ENCODE measurements at regions not wholly inside any gene's neighbourhood (a gene's known extent, or its start where the extent isn't known, plus 50 kb on each side); places are given as distances from the start of the nearest gene placed in this dataset.

DNA sequence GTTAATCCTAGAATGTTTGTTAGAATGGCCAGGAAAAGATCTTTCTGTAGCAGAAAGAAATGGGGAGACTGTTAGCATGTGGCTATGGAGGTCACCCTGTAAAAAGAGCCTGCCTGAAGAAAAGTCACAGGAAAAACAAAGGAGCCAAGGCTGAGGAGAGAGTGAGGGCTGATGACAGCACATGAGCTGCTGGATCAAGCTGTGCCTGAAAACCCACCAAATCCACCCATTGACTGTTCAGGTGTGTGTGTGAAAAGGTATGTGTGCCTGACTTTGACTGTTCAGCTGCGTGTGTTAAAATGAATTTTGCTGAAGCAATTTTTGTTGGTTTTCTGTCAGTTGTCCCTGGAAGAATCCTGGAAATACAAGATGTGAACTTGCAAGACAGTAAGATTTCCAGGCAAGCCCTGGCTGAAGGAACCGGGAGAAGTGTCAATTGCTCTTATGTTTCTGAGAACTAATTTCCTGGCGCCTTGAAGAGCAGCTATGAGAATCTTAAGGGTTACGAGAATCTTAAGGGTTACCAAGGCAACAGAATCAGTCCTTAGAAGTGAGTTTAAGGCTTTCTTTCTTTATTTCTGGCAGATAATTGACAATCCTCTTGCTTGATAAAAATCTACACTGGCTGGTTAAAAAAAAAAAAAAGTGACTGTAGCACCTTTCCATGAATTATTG, 73.0 kb upstream of the LGALSL start (continued):
- TF ChIP-seq RAD21 (IDR thresholded peaks at IDR 0.05 in 1 of 2, conservative IDR thresholded peaks at IDR 0.05 in 1 of 2; ENCODE audit: low read depth in 2 of 2, low read length in 2 of 2), result no peak

Measured in H1 (cell line).